Caki2 (cell line): ENCODE measurements at regions not wholly inside any gene's neighbourhood (a gene's known extent, or its start where the extent isn't known, plus 50 kb on each side); places are given as distances from the start of the nearest gene placed in this dataset.
"Not testable (repeated sequence)": the region's sequence is repeated elsewhere in the genome, so short reads cannot be mapped to it uniquely, and the experiment has no call there.

Source experiments
- DNase-seq: peaks from one replicate; pipeline ENCODE4 v3.0.0-alpha.2; 2015; ENCODE audit warnings: low read depth
- in situ Hi-C: cut with HindIII; loops from 2 replicates; pipeline ENCODE4 v1.10.0; 2016; ENCODE audit warnings: low sequenced_read_pairs, low pct_unique_long_range_greater_than_20kb, mixed read lengths

GRCh38 chr14:106675716-106676115, 1149.3 kb downstream of the TMEM121 start:
- in situ Hi-C loops, DNase-seq: not testable (repeated sequence)

GRCh38 chr14:106679776-106680175, 1153.4 kb downstream of the TMEM121 start:
- DNase-seq: no peak
- in situ Hi-C loops: no loop called here

GRCh38 chr14:106681161-106681560, 1154.8 kb downstream of the TMEM121 start:
- DNase-seq: no peak
- in situ Hi-C loops: no loop called here

- DNase-seq: no peak
- in situ Hi-C loops: no loop called here
Measured at GRCh38 chr14:106681568-106681967, 1155.2 kb downstream of the TMEM121 start.

- DNase-seq: no peak
- in situ Hi-C loops: no loop called here
Measured at GRCh38 chr14:106683631-106684030, 1157.2 kb downstream of the TMEM121 start.

- DNase-seq: no peak
- in situ Hi-C loops: no loop called here
Measured at GRCh38 chr14:106686533-106686932, 1160.2 kb downstream of the TMEM121 start.

GRCh38 chr14:106690333-106690891, 1164.0 kb downstream of the TMEM121 start:
- in situ Hi-C loops: no loop called here
- DNase-seq: no peak

- no peak for DNase-seq
- in situ Hi-C loops: no loop called here
Measured at GRCh38 chr14:106691601-106692291, 1165.4 kb downstream of the TMEM121 start.

GRCh38 chr14:106694638-106695393, 1168.4 kb downstream of the TMEM121 start:
- no peak for DNase-seq
- in situ Hi-C loops: no loop called here

GRCh38 chr14:106698620-106699267, 1172.4 kb downstream of the TMEM121 start:
- in situ Hi-C loops, DNase-seq: not testable (repeated sequence)

GRCh38 chr14:106703651-106704050, 1177.3 kb downstream of the TMEM121 start:
- DNase-seq, in situ Hi-C loops: not testable (repeated sequence)

GRCh38 chr14:106706488-106706887, 1180.1 kb downstream of the TMEM121 start:
- DNase-seq, in situ Hi-C loops: not testable (repeated sequence)

- DNase-seq, in situ Hi-C loops: not testable (repeated sequence)
Measured at GRCh38 chr14:106710187-106710586, 1183.8 kb downstream of the TMEM121 start.

- in situ Hi-C loops: not testable (repeated sequence)
Measured at GRCh38 chr14:106712513-106712912, 1186.1 kb downstream of the TMEM121 start.

GRCh38 chr14:106714446-106715428, 1188.4 kb downstream of the TMEM121 start:
- in situ Hi-C loops, DNase-seq: not testable (repeated sequence)

More at GRCh38 chr14:106712513-106712912, 1186.1 kb downstream of the TMEM121 start:
- DNase-seq: not testable (repeated sequence)

- in situ Hi-C loops: not testable (repeated sequence)
Measured at GRCh38 chr14:106717544-106717943, 1191.2 kb downstream of the TMEM121 start.

GRCh38 chr14:106719880-106720279, 1193.5 kb downstream of the TMEM121 start:
- DNase-seq, in situ Hi-C loops: not testable (repeated sequence)

More at GRCh38 chr14:106717544-106717943, 1191.2 kb downstream of the TMEM121 start:
- DNase-seq: not testable (repeated sequence)
